CD4-positive, alpha-beta T cell treated with Interleukin-15 for 4 hours (primary cell): ENCODE measurements at regions not wholly inside any gene's neighbourhood (a gene's known extent, or its start where the extent isn't known, plus 50 kb on each side); places are given as distances from the start of the nearest gene placed in this dataset.

ENCODE experiments used
- DNase-seq: peaks from one replicate; pipeline ENCODE4 v3.0.0-alpha.2; 2020; ENCODE audit warnings: low spot score

DNA sequence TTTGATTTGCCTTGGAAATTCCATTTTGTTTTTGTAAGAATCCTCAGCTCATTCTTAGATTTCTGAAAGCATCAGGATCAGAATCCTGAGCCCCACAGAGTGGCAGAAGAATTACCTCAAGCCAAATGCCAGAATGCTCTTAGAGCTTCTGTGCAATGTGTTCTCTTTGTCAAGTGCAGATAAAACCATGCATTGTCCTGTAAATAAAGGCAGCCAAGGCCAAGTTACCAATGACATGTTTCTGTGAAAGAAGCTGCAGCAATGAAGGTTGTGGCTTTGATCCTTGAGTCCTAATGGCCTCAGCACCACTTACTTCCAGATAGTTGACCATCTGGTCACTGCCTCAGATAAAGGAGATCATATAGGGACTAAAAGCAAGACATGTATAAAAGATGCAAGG is 343.3 kb upstream of the AKR1E2 start:
- DNase-seq = no peak

DNA sequence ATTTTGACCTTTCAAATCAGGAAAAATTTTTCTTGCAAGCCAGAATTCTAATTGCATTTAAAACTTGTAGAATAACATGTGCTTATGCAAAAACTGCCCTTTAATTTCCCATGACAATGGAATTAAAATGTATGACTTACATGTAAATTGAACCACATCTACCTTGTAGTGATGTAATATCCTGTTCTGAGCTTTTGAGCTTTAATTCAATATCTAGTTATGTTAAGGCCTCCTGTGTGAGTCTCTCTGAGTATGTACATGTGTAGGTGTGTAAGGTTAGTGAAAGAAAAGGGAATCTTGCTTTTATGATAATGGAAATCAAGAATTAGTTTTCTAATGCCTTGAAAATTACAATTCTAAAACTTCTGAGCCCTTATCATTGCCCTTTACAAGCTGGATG is 344.8 kb upstream of the AKR1E2 start:
- DNase-seq = no peak

DNA sequence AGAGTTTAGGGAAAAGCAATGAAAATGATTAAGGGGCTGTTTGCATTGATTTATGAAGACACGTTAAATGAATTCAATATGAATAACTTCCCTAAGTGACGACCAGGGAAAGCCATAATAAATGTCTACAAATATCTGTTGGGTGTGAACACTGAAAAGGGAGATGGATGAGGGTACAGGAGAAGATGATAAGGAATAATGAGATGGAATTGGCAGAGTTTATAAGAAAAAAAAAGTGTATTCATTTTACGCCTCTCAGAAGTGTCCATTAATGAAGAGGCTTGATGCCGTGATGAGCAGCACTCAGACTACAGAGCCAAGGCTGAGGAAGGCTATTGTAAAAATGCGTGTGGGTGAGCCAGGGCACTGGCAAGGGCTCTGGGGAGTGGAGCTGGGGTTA is 346.7 kb upstream of the AKR1E2 start:
- no peak for DNase-seq

DNA sequence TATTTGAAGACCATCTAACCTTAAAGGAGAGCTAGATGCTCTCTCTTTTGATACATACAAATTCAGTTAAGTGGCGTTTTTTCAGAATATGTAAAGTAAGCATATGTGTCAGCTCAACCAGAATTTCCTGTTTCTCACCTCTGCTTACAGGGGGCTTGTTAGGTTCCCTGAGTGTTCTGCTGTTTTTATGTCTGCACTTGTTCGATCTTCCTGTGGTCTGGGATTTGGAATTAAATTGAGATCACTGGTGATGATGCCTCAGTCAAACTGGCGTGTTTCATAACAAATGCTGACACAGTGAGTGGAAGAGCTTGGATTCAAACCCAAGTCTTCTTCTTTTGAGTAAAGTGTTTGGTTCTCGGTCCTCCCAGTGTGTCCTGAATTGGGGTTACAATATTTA is 348.3 kb upstream of the AKR1E2 start:
- no peak for DNase-seq

DNA sequence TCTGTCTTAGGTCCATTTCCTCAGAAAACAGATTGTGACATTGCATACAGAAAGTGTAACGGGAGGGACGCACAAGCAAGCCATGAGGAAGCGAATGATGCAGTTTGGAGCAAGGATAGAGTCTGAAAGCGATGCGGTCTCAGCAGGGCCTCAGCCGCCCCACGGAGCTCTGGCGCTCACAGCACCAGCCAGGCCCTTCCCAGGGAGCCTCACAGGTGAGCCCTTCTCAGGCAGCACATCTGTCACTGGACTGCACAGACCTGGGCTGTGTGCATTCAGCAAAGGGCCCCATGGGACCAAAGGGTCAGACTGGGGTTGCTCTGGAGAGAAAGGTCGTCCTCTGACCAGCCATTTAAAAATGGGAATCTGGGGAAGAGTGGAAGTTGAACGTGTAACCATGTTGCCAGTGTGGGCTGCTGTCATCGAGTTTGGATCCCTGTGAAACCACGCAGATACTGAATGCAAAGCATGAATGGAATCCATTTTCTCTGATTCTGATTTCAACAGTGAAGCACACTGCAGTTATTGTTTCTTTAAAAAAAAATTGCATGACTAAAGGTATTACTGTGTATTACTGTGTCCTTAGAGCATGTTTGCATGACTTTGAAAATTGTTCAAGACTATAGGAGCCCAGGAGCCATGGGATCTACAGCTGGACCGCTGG is 350.0 kb upstream of the AKR1E2 start:
- DNase-seq = no peak

DNA sequence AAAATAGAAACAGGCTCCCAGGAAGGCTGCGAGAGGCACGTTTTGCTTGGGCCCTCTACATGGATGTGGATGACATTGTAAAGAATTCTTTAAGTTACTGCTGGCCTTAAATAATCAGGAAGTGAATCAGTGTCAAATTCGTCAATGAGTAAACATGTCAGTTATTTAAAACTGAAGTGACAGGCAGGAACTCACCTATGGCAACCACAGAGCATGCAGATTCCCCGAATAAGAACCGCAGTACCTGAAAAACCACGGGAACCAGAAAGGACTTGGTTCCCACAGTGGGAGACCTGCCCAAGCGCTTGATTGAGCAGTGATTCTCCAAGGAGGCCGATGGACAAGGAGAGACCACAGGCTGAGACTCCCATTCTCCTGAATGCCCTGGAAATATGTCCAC is 351.2 kb upstream of the AKR1E2 start:
- DNase-seq = no peak

DNA sequence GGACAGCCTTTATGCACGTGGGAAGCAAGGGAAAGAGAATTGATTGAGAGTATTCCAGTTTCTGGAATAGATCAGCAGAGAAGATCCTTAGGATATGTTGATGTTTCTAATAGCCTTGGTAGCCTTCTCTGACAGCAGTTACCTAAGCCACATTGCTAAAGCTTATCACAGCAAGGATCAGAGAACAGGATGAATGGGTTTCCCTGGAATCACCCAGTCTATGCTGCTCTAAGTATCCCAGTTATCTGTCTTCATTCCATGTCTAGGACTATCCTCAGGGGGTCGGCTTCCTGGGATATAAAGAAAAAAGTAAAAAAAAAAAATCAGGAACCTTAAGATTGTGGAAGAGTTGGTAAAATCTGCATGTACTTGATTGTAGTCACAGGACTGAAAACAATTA is 352.0 kb upstream of the AKR1E2 start:
- no peak for DNase-seq

GRCh38 chr10:4472190-4472904 is 353.7 kb upstream of the AKR1E2 start:
- no peak for DNase-seq

- no peak for DNase-seq
These were observed 355.7 kb upstream of the AKR1E2 start for GRCh38 chr10:4470231-4470835.

DNA sequence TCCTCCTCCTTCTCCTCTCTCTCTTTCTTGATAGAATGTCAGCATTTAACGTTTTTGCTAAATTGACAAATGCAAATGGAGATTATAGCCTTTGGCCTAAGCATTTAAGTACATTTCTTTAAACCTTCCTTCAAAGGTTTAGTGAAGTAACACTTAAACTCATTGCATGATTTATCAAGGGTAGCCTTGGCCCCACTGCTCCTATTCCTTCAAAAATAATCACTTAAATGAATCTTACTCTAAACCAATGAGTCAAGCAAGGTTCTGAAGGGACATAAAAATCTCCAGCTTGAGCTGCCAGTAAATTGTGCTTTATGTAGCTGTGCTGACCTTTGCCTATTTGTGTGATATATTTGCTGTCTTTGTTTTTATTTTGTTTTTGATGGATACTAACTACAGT is 358.5 kb upstream of the AKR1E2 start:
- no peak for DNase-seq

DNA sequence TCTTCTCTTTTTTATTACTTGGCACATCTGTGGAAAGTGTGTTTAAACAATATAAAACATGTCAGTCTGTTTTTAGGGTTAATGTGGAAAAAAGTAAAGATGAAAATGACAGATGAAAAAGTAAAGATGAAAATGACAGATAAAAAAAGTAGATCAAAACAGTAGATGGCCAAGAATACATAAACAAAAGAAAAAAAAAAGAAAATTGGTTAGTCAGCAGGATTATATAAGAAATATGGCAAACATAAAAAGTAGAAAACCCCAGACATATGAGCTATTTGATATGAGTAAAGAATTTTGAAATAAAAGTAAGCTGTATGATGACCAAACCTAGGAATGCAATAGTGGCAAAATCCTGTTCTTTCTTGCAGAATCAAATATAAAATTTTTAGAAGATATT is 365.7 kb upstream of the AKR1E2 start:
- DNase-seq = no peak

- DNase-seq = no peak
These were observed 366.5 kb upstream of the AKR1E2 start for GRCh38 chr10:4459531-4459930.

- DNase-seq = no peak
These were observed 368.4 kb upstream of the AKR1E2 start for GRCh38 chr10:4457597-4457996.

DNA sequence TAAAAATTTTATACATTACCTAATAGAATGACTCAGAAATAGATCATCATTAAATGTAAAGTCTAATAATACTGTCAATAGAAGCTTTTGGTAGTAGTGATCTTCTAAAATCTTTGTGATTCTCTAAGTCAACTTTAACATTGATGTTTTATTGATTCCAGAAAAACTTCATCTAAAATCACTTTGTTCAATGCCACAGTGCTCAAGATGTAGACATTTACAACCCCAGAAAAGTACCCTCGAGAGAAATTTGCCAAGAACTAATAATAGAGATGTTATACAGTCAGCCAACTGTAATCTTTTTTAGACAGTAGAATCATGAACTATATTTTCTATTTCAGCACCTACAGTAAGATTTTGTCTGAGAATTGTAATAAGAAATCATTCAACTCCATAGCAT is 369.2 kb upstream of the AKR1E2 start:
- no peak for DNase-seq

GRCh38 chr10:4456279-4456678 is 369.7 kb upstream of the AKR1E2 start:
- no peak for DNase-seq

GRCh38 chr10:4453950-4454349 is 372.1 kb upstream of the AKR1E2 start:
- DNase-seq = no peak

DNA sequence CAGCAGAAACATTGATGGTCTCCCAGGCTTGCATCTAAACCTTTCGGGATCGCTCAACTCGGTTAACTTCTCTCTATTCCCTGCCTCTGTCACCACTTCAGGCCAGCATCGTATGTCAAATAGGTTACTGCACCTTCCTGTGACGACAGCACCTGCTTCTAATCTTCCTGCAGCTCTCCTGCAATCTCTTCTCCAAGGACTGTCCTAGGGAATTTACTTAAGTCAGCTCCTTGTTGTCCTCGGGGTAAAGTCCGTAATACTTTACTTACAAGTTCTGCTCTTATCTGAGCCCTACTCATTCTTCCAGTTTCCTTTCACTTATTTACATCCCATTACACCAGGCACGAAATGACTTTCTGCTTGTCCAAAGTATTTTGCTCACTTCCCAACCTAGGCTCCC is 372.7 kb upstream of the AKR1E2 start:
- DNase-seq = no peak

- DNase-seq = no peak
These were observed 374.8 kb upstream of the AKR1E2 start for GRCh38 chr10:4450981-4451908.

DNA sequence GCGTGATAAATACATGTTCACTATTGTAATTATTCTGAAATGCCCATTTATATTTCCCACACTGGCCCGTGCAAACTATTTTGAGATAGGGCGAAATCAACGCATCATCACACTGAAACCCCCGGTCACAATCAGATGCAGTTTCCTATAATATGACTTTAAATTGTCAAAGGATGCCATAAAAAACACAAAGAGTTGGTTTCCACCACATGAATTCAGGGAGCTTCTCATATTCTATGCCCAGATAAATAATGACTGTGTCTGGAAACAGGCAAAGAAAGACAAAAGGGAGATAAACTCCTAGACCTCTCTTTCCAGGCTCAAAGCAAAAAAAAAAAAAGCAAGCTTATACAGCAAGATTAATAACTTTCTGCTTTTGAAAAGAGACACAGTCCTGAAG is 375.8 kb upstream of the AKR1E2 start:
- DNase-seq = no peak

GRCh38 chr10:4448030-4448429 is 378.0 kb upstream of the AKR1E2 start:
- DNase-seq = no peak

DNA sequence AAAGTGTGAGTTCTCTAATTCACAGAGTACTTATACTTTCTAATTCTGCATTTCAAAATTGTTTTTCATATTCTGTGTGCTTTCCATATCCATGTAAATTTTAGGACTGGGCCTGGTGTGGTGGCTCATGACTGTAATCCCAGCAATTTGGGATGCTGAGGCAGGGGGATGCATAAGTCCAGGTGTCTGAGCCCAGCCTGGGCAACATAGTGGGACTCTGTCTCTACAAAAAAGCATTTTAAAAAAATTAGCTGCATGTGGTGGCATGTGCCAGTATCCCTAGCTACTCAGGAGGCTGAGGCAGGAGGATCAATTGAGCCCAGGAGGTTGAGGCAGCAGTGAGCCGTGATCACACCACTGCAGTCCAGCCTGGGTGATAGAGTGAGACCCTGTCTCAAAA is 382.6 kb upstream of the AKR1E2 start:
- DNase-seq = no peak

DNA sequence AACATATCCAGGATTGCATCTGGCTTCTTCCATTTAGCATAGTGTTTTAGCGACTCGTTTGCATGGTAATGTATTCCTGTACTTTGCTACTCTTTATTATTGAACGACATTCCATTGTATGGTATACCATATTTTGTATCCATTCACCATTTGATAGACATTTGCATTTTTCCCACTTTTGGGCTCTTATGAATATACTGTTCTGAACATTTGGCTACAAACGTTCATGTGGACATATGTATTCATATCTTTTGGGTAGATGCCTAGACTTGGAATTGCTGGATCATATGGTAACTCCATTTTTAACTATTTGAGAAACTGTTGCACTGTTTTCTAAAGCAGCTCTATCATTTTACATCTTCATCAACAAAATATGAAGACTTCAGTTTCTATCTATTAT is 383.7 kb upstream of the AKR1E2 start:
- no peak for DNase-seq

GRCh38 chr10:4440260-4440659 is 385.7 kb upstream of the AKR1E2 start:
- DNase-seq = no peak
